Right lobe of liver (tissue), 6 donors: ENCODE measurements at regions not wholly inside any gene's neighbourhood (a gene's known extent, or its start where the extent isn't known, plus 50 kb on each side); places are given as distances from the start of the nearest gene placed in this dataset.
"Not testable (repeated sequence)": the region's sequence is repeated elsewhere in the genome, so short reads cannot be mapped to it uniquely, and the experiment has no call there.

ENCODE experiments used
- ATAC-seq, 4 donors: fragments of 200-7000 bp; cut with Tn5 transposase; one replicate each; pipeline ENCODE4 v1.9.1; 2020; ENCODE audit warnings: mild to moderate bottlenecking in 4 of 4, moderate library complexity in 4 of 4
- DNase-seq, 3 donors: peaks; one replicate each; pipeline ENCODE4 v3.0.0-alpha.2; 2020
- H3K27ac ChIP-seq, 3 donors: fragments of 200-600 bp; one replicate each; pipeline ENCODE4 v1.8.0; 2022
- H3K27me3 ChIP-seq, 2 donors: fragments of 200-600 bp; one replicate each; pipeline ENCODE4 v1.8.0; 2022
- H3K36me3 ChIP-seq, 4 donors: fragments of 200-600 bp; sonication (generic) in 1 of 4; one replicate each; pipeline versions ENCODE4 v1.5.1 to v1.8.0; 2017 to 2022; ENCODE audit warnings: control low read depth in 1 of 4
- H3K4me1 ChIP-seq, 4 donors: fragments of 200-600 bp; sonication (generic) in 1 of 4; one replicate each; pipeline versions ENCODE4 v1.5.1 to v1.8.0; 2017 to 2022; ENCODE audit warnings: control low read depth in 1 of 4
- H3K4me3 ChIP-seq, 3 donors: fragments of 200-600 bp; one replicate each; pipeline ENCODE4 v1.8.0; 2022
- H3K9me3 ChIP-seq, 4 donors: fragments of 200-600 bp; sonication (generic) in 1 of 4; one replicate each; pipeline versions ENCODE4 v1.5.1 to v1.8.0; 2017 to 2022; ENCODE audit warnings: control low read depth in 1 of 4
- CTCF ChIP-seq, 4 donors: fragments of 200-600 bp in 3 of 4; fragments of 450-650 bp in 1 of 4; IDR thresholded peaks; one replicate each; pipeline versions ENCODE4 v1.5.1 to v1.8.0; 2016 to 2022; ENCODE audit warnings: antibody characterized with exemption in 4 of 4, mild to moderate bottlenecking in 2 of 4
- POLR2A ChIP-seq: fragments of 450-650 bp; IDR thresholded peaks from one replicate; pipeline ENCODE4 v1.6.1; 2017; ENCODE audit warnings: antibody characterized with exemption, mild to moderate bottlenecking
- WGBS: methylation state at CpG from one replicate; pipeline ENCODE4 v1.1.6; 2018; ENCODE audit warnings: low coverage, low lambda C conversion rate; ENCODE audit not compliant: insufficient coverage; ENCODE audit errors: missing lambda C conversion rate; 5-methylcytosine and 5-hydroxymethylcytosine counted together
- intact Hi-C, 2 donors: fragments of 100-400 bp; cut with DNase I; formaldehyde crosslinking; loops; one replicate each; pipeline versions ENCODE4 v1.11.2 to v1.14.1; 2022
- donor health status: DM: no; HTN: yes; CAD: no.
- donor health status: DM: no; HTN: no; CAD: no.
- donor health status: DM: no; HTN: no; CAD: no.
- donor health status: DM: no; HTN: yes; CAD: no.
- donor health status: DM: no; HTN: yes; CAD: no.

GRCh38 chr3:5707794-5708193 is 520.3 kb downstream of the EDEM1 start:
- no peaks in the 10 kb centered on the region for H3K4me1 ChIP-seq
- H3K27ac ChIP-seq, result no peak overlapping the region
- DNase-seq (no peak), ATAC-seq (no peak)
- TF ChIP-seq CTCF (IDR thresholded peaks at IDR 0.05), result no peak
- no peak for TF ChIP-seq POLR2A
- whole genome bisulfite sequencing, result 29% methylated on average over 2 of the region's 2 CpGs
- intact Hi-C loops, result no loop called here
- no peak overlapping the region for H3K4me3 ChIP-seq
- H3K36me3 ChIP-seq, result no peaks in the 10 kb centered on the region
- no peaks in the 10 kb centered on the region for H3K9me3 ChIP-seq
- H3K27me3 ChIP-seq, result no peaks in the 10 kb centered on the region

GRCh38 chr3:5709714-5710113 is 522.2 kb downstream of the EDEM1 start:
- Histone ChIP-seq H3K4me3 (no peak overlapping the region), H3K27me3 (no peaks in the 10 kb centered on the region), H3K4me1 (no peaks in the 10 kb centered on the region), H3K27ac (no peak overlapping the region), H3K9me3 (no peaks in the 10 kb centered on the region), H3K36me3 (no peaks in the 10 kb centered on the region)
- WGBS, result 60% methylated on average over 2 of the region's 2 CpGs
- DNase-seq, result no peak
- TF ChIP-seq CTCF (IDR thresholded peaks at IDR 0.05) (no peak), POLR2A (no peak)
- ATAC-seq, result no peak
- intact Hi-C loops, result no loop called here

GRCh38 chr3:5710718-5711117 is 523.2 kb downstream of the EDEM1 start:
- H3K9me3 ChIP-seq, result no peaks in the 10 kb centered on the region
- no peaks in the 10 kb centered on the region for H3K27me3 ChIP-seq
- no peak for TF ChIP-seq POLR2A
- TF ChIP-seq CTCF (IDR thresholded peaks at IDR 0.05), result no peak
- WGBS, result 25% methylated on average over 3 of the region's 3 CpGs
- no peak for ATAC-seq
- H3K27ac ChIP-seq, result no peak overlapping the region
- no peak overlapping the region for H3K4me3 ChIP-seq
- no peak for DNase-seq
- no peaks in the 10 kb centered on the region for H3K4me1 ChIP-seq
- no peaks in the 10 kb centered on the region for H3K36me3 ChIP-seq
- intact Hi-C loops, result no loop called here

- TF ChIP-seq CTCF (IDR thresholded peaks at IDR 0.05) (no peak), POLR2A (no peak)
- no peak for DNase-seq
- H3K36me3 ChIP-seq, result no peaks in the 10 kb centered on the region
- WGBS, result 50% methylated on average over 1 of the region's 1 CpG
- H3K4me1 ChIP-seq, result no peaks in the 10 kb centered on the region
- no peaks in the 10 kb centered on the region for H3K9me3 ChIP-seq
- H3K27me3 ChIP-seq, result no peaks in the 10 kb centered on the region
- no peak overlapping the region for H3K4me3 ChIP-seq
- no peak for ATAC-seq
- intact Hi-C loops, result no loop called here
- no peak overlapping the region for H3K27ac ChIP-seq
These were observed 529.7 kb downstream of the EDEM1 start for GRCh38 chr3:5717254-5717653.

GRCh38 chr3:5719668-5720067 is 532.2 kb downstream of the EDEM1 start:
- H3K9me3 ChIP-seq, H3K4me1 ChIP-seq, ATAC-seq, DNase-seq, intact Hi-C loops, H3K27me3 ChIP-seq, H3K27ac ChIP-seq, H3K36me3 ChIP-seq, H3K4me3 ChIP-seq: not testable (repeated sequence)
